ENCODE measurements at regions not wholly inside any gene's neighbourhood (a gene's known extent, or its start where the extent isn't known, plus 50 kb on each side); places are given as distances from the start of the nearest gene placed in this dataset.
A peak's percentile ranks its signal among the peaks of the same experiment; 100 is the strongest.

- DNase-seq (ENCODE audit: low spot score), result no peak
These were observed 56.3 kb downstream of the AGTR2 start for GRCh38 chrX:116226665-116227484.

- DNase-seq (ENCODE audit: low spot score), result no peak
These were observed 59.8 kb downstream of the AGTR2 start for GRCh38 chrX:116230130-116230898.

GRCh38 chrX:116232833-116233232 is 62.3 kb downstream of the AGTR2 start:
- peak; percentile 22 for DNase-seq (ENCODE audit: low spot score)

GRCh38 chrX:116236666-116237065 is 66.1 kb downstream of the AGTR2 start:
- no peak for DNase-seq (ENCODE audit: low spot score)

GRCh38 chrX:116238093-116238492 is 67.5 kb downstream of the AGTR2 start:
- DNase-seq (ENCODE audit: low spot score), result no peak

- no peak for DNase-seq (ENCODE audit: low spot score)
These were observed 68.2 kb downstream of the AGTR2 start for GRCh38 chrX:116238567-116239255.

GRCh38 chrX:116239944-116240840 is 69.6 kb downstream of the AGTR2 start:
- DNase-seq (ENCODE audit: low spot score), result peak; percentile 9

- no peak for DNase-seq (ENCODE audit: low spot score)
These were observed 70.5 kb downstream of the AGTR2 start for GRCh38 chrX:116241001-116241400.

GRCh38 chrX:116243039-116243438 is 72.5 kb downstream of the AGTR2 start:
- no peak for DNase-seq (ENCODE audit: low spot score)

- no peak for DNase-seq (ENCODE audit: low spot score)
These were observed 75.7 kb downstream of the AGTR2 start for GRCh38 chrX:116246261-116246660.

GRCh38 chrX:116267511-116268040 is 97.0 kb downstream of the AGTR2 start:
- DNase-seq (ENCODE audit: low spot score), result no peak

- DNase-seq (ENCODE audit: low spot score), result peak; percentile 59
These were observed 101.8 kb downstream of the AGTR2 start for GRCh38 chrX:116272322-116272721.

- DNase-seq (ENCODE audit: low spot score), result no peak
These were observed 102.3 kb downstream of the AGTR2 start for GRCh38 chrX:116272861-116273260.

- no peak for DNase-seq (ENCODE audit: low spot score)
These were observed 105.7 kb downstream of the AGTR2 start for GRCh38 chrX:116276261-116276660.

GRCh38 chrX:116277351-116278225 is 107.0 kb downstream of the AGTR2 start:
- DNase-seq (ENCODE audit: low spot score), result no peak

- no peak for DNase-seq (ENCODE audit: low spot score)
These were observed 108.3 kb downstream of the AGTR2 start for GRCh38 chrX:116278826-116279225.

- DNase-seq (ENCODE audit: low spot score), result no peak
These were observed 110.6 kb downstream of the AGTR2 start for GRCh38 chrX:116281106-116281505.

- no peak for DNase-seq (ENCODE audit: low spot score)
These were observed 112.2 kb downstream of the AGTR2 start for GRCh38 chrX:116282751-116283150.

- DNase-seq (ENCODE audit: low spot score), result no peak
These were observed 113.9 kb downstream of the AGTR2 start for GRCh38 chrX:116284400-116284799.

GRCh38 chrX:116285501-116285900 is 115.0 kb downstream of the AGTR2 start:
- DNase-seq (ENCODE audit: low spot score), result no peak

Data from AG20443 (cell line).